Ovary (tissue), 3 donors: ENCODE measurements at regions not wholly inside any gene's neighbourhood (a gene's known extent, or its start where the extent isn't known, plus 50 kb on each side); places are given as distances from the start of the nearest gene placed in this dataset.

Source experiments
- POLR2A ChIP-seq: fragments of 450-650 bp; IDR thresholded peaks from one replicate; pipeline ENCODE4 v1.6.1; 2017; ENCODE audit warnings: antibody characterized with exemption, mild to moderate bottlenecking, moderate library complexity
- TF ChIP-seq, protein P1 (sequence below), 3 donors: fragments of 450-650 bp in 2 of 3; fragments of 200-600 bp in 1 of 3; IDR thresholded peaks; one replicate each; pipeline versions ENCODE4 v1.5.1 to v1.8.0; 2016 to 2022; ENCODE audit warnings: antibody characterized with exemption in 3 of 3, mild to moderate bottlenecking in 1 of 3
- donor health status: DM: no; HTN: no; CAD: no.

GRCh38 chr2:8176887-8177286 lies 505.0 kb upstream of the ID2 start:
- TF ChIP-seq POLR2A: no peak
- TF ChIP-seq, protein P1, sequence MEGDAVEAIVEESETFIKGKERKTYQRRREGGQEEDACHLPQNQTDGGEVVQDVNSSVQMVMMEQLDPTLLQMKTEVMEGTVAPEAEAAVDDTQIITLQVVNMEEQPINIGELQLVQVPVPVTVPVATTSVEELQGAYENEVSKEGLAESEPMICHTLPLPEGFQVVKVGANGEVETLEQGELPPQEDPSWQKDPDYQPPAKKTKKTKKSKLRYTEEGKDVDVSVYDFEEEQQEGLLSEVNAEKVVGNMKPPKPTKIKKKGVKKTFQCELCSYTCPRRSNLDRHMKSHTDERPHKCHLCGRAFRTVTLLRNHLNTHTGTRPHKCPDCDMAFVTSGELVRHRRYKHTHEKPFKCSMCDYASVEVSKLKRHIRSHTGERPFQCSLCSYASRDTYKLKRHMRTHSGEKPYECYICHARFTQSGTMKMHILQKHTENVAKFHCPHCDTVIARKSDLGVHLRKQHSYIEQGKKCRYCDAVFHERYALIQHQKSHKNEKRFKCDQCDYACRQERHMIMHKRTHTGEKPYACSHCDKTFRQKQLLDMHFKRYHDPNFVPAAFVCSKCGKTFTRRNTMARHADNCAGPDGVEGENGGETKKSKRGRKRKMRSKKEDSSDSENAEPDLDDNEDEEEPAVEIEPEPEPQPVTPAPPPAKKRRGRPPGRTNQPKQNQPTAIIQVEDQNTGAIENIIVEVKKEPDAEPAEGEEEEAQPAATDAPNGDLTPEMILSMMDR (IDR thresholded peaks at IDR 0.05): no peak
